ENCODE measurements at regions not wholly inside any gene's neighbourhood (a gene's known extent, or its start where the extent isn't known, plus 50 kb on each side); places are given as distances from the start of the nearest gene placed in this dataset.

- DNase-seq = no peak
- Mint-ChIP-seq H3K27ac (ENCODE audit: unreplicated experiment) (no peak overlapping the region), H3K4me1 (ENCODE audit: low read depth, unreplicated experiment) (peaks cover 11% of the 10 kb centered on the region), H3K9me3 (ENCODE audit: unreplicated experiment) (no peaks in the 10 kb centered on the region), H3K4me3 (ENCODE audit: unreplicated experiment) (no peak overlapping the region), H3K27me3 (ENCODE audit: unreplicated experiment) (no peaks in the 10 kb centered on the region), H3K36me3 (ENCODE audit: unreplicated experiment) (no peaks in the 10 kb centered on the region)
- no peak for TF ChIP-seq CTCF (IDR thresholded peaks at IDR 0.05; ENCODE audit: partially characterized antibody, unreplicated experiment)
Observed at GRCh38 chr1:168638884-168639283, 62.5 kb downstream of the XCL1 start.

GRCh38 chr1:168640182-168640581 lies 63.8 kb downstream of the XCL1 start:
- Mint-ChIP-seq H3K36me3 (ENCODE audit: unreplicated experiment) (no peaks in the 10 kb centered on the region), H3K27ac (ENCODE audit: unreplicated experiment) (no peak overlapping the region), H3K9me3 (ENCODE audit: unreplicated experiment) (no peaks in the 10 kb centered on the region), H3K4me1 (ENCODE audit: low read depth, unreplicated experiment) (peaks cover 11% of the 10 kb centered on the region), H3K4me3 (ENCODE audit: unreplicated experiment) (no peak overlapping the region), H3K27me3 (ENCODE audit: unreplicated experiment) (peaks cover 1% of the 10 kb centered on the region)
- no peak for DNase-seq
- no peak for TF ChIP-seq CTCF (IDR thresholded peaks at IDR 0.05; ENCODE audit: partially characterized antibody, unreplicated experiment)

- no peak for TF ChIP-seq CTCF (IDR thresholded peaks at IDR 0.05; ENCODE audit: partially characterized antibody, unreplicated experiment)
- Mint-ChIP-seq H3K4me1 (ENCODE audit: low read depth, unreplicated experiment) (peaks cover 11% of the 10 kb centered on the region), H3K27ac (ENCODE audit: unreplicated experiment) (no peak overlapping the region), H3K27me3 (ENCODE audit: unreplicated experiment) (peaks cover 1% of the 10 kb centered on the region), H3K4me3 (ENCODE audit: unreplicated experiment) (no peak overlapping the region), H3K9me3 (ENCODE audit: unreplicated experiment) (no peaks in the 10 kb centered on the region), H3K36me3 (ENCODE audit: unreplicated experiment) (no peaks in the 10 kb centered on the region)
- no peak for DNase-seq
Observed at GRCh38 chr1:168640836-168641235, 64.4 kb downstream of the XCL1 start.

- no peak overlapping the region for H3K27ac Mint-ChIP-seq (ENCODE audit: unreplicated experiment)
- DNase-seq = no peak
- peaks cover 1% of the 10 kb centered on the region for H3K27me3 Mint-ChIP-seq (ENCODE audit: unreplicated experiment)
- no peaks in the 10 kb centered on the region for H3K9me3 Mint-ChIP-seq (ENCODE audit: unreplicated experiment)
- no peak for TF ChIP-seq CTCF (IDR thresholded peaks at IDR 0.05; ENCODE audit: partially characterized antibody, unreplicated experiment)
- H3K4me1 Mint-ChIP-seq (ENCODE audit: low read depth, unreplicated experiment) = no peaks in the 10 kb centered on the region
- no peak overlapping the region for H3K4me3 Mint-ChIP-seq (ENCODE audit: unreplicated experiment)
- no peaks in the 10 kb centered on the region for H3K36me3 Mint-ChIP-seq (ENCODE audit: unreplicated experiment)
Observed at GRCh38 chr1:168643152-168643551, 66.7 kb downstream of the XCL1 start.

Data from glutamatergic neuron (in vitro differentiated cells).